HEK293 (cell line): ENCODE measurements at regions not wholly inside any gene's neighbourhood (a gene's known extent, or its start where the extent isn't known, plus 50 kb on each side); places are given as distances from the start of the nearest gene placed in this dataset.

Source experiments
- CTCF ChIA-PET: fragments of 350-600 bp; formaldehyde crosslinking; extraction: SDS; loops from one replicate; lab custom pipeline; 2021; ENCODE audit warnings: antibody characterized with exemption; lab: Yijun Ruan, JAX
- POLR2A ChIA-PET: fragments of 300-600 bp; formaldehyde crosslinking; extraction: SDS; loops from one replicate; lab custom pipeline; 2020; ENCODE audit warnings: antibody characterized with exemption, inconsistent platforms; lab: Yijun Ruan, JAX
- H3K27ac ChIP-seq: fragments of 200-500 bp; sonication (Bioruptor generic); 2 replicates; pipeline ENCODE4 v1.5.1; 2014; ENCODE audit warnings: low read depth, low read length, control low read depth, inconsistent platforms; ENCODE audit errors: extremely low read depth
- H3K36me3 ChIP-seq, 2 experiments: fragments of 200-500 bp in 1 of 2; sonication (Bioruptor generic) in 1 of 2; 1 replicate in 1 of 2; 2 replicates in 1 of 2; pipeline ENCODE4 v1.5.1; 2014 to 2017; ENCODE audit warnings: inconsistent platforms in 2 of 2, low read length in 2 of 2; ENCODE audit not compliant: control insufficient read depth in 2 of 2, insufficient read depth in 1 of 2
- H3K4me1 ChIP-seq: fragments of 200-500 bp; sonication (Bioruptor generic); 2 replicates; pipeline ENCODE4 v1.5.1; 2014; ENCODE audit warnings: mild to moderate bottlenecking, low read length, inconsistent platforms; ENCODE audit not compliant: control insufficient read depth, insufficient read depth
- H3K4me3 ChIP-seq: 2 replicates; pipeline ENCODE4 v1.5.1; 2011; ENCODE audit warnings: low read depth, mild to moderate bottlenecking, control low read depth, low read length, moderate library complexity
- H3K9me3 ChIP-seq: fragments of 200-500 bp; sonication (Bioruptor generic); 2 replicates; pipeline ENCODE4 v1.5.1; 2014; ENCODE audit warnings: low read depth, low read length, inconsistent platforms; ENCODE audit not compliant: control insufficient read depth, insufficient read depth
- BCL11A ChIP-seq: fragments of 450-650 bp; formaldehyde crosslinking; IDR thresholded peaks from 2 replicates; pipeline ENCODE4 v1.5.1; 2016; ENCODE audit warnings: low read depth, missing biosample characterization, missing genetic modification characterization
- GFI1B ChIP-seq: fragments of 450-650 bp; formaldehyde crosslinking; IDR thresholded peaks from 2 replicates; pipeline ENCODE4 v1.5.1; 2016; ENCODE audit warnings: missing biosample characterization, missing genetic modification characterization
- HOXA7 ChIP-seq: sonication (generic); formaldehyde crosslinking; IDR thresholded peaks from 2 replicates; pipeline ENCODE4 v1.8.1; 2022; ENCODE audit warnings: missing genetic modification reagents, borderline replicate concordance
- MEIS1 ChIP-seq: sonication (generic); formaldehyde crosslinking; IDR thresholded peaks from 2 replicates; pipeline ENCODE4 v1.8.1; 2022; ENCODE audit warnings: missing genetic modification reagents, mild to moderate bottlenecking, borderline replicate concordance
- MZF1 ChIP-seq: fragments of 450-650 bp; formaldehyde crosslinking; IDR thresholded peaks from 2 replicates; pipeline ENCODE4 v1.5.1; 2017; ENCODE audit warnings: missing biosample characterization, missing genetic modification characterization, borderline replicate concordance
- PRDM1 ChIP-seq: fragments of 450-650 bp; formaldehyde crosslinking; IDR thresholded peaks from 2 replicates; pipeline ENCODE4; 2016; ENCODE audit warnings: missing biosample characterization, missing genetic modification characterization
- SALL2 ChIP-seq: fragments of 450-650 bp; formaldehyde crosslinking; IDR thresholded peaks from 2 replicates; pipeline ENCODE4 v1.5.0; 2017; ENCODE audit warnings: missing biosample characterization, mild to moderate bottlenecking, missing genetic modification characterization, borderline replicate concordance
- SCRT2 ChIP-seq: fragments of 450-650 bp; formaldehyde crosslinking; IDR thresholded peaks from 2 replicates; pipeline ENCODE4 v1.5.1; 2016; ENCODE audit warnings: missing biosample characterization, missing genetic modification characterization
- ZBTB8A ChIP-seq: fragments of 450-650 bp; formaldehyde crosslinking; IDR thresholded peaks from 2 replicates; pipeline ENCODE4 v1.5.1; 2016; ENCODE audit warnings: missing biosample characterization, missing genetic modification characterization
- ZNF169 ChIP-seq: fragments of 450-650 bp; formaldehyde crosslinking; IDR thresholded peaks from 2 replicates; pipeline ENCODE4 v1.5.1; 2016; ENCODE audit warnings: missing biosample characterization, missing genetic modification characterization
- ZNF19 ChIP-seq: fragments of 450-650 bp; formaldehyde crosslinking; IDR thresholded peaks from 2 replicates; pipeline ENCODE4; 2016; ENCODE audit warnings: missing biosample characterization, missing genetic modification characterization, low read depth
- ZNF24 ChIP-seq: fragments of 450-650 bp; formaldehyde crosslinking; IDR thresholded peaks from 2 replicates; pipeline ENCODE4 v1.5.1; 2016; ENCODE audit warnings: missing biosample characterization, missing genetic modification characterization
- ZNF248 ChIP-seq: fragments of 450-650 bp; formaldehyde crosslinking; IDR thresholded peaks from 2 replicates; pipeline ENCODE4 v1.5.1; 2017; ENCODE audit warnings: missing biosample characterization, missing genetic modification characterization
- ZNF391 ChIP-seq: fragments of 450-650 bp; formaldehyde crosslinking; IDR thresholded peaks from 2 replicates; pipeline ENCODE4 v1.5.1; 2016; ENCODE audit warnings: low read depth, missing biosample characterization, missing genetic modification characterization, borderline replicate concordance
- ZNF423 ChIP-seq: fragments of 450-650 bp; formaldehyde crosslinking; IDR thresholded peaks from 2 replicates; pipeline ENCODE4 v1.5.1; 2016; ENCODE audit warnings: missing biosample characterization, missing genetic modification characterization
- ZNF426 ChIP-seq: fragments of 450-650 bp; formaldehyde crosslinking; IDR thresholded peaks from 2 replicates; pipeline ENCODE4 v1.5.1; 2017; ENCODE audit warnings: missing biosample characterization, missing genetic modification characterization, mild to moderate bottlenecking, inconsistent platforms, moderate library complexity
- ZNF560 ChIP-seq: fragments of 450-650 bp; formaldehyde crosslinking; IDR thresholded peaks from 2 replicates; pipeline ENCODE4 v1.5.1; 2017; ENCODE audit warnings: missing biosample characterization, missing genetic modification characterization, borderline replicate concordance
- ZNF654 ChIP-seq: fragments of 450-650 bp; formaldehyde crosslinking; IDR thresholded peaks from 2 replicates; pipeline ENCODE4 v1.5.1; 2016; ENCODE audit warnings: low read depth, missing biosample characterization, missing genetic modification characterization
- ZNF670 ChIP-seq: fragments of 450-650 bp; formaldehyde crosslinking; IDR thresholded peaks from 2 replicates; pipeline ENCODE4 v1.5.1; 2016; ENCODE audit warnings: missing biosample characterization, missing genetic modification characterization, low read depth
- ZSCAN4 ChIP-seq: fragments of 450-650 bp; formaldehyde crosslinking; IDR thresholded peaks from 2 replicates; pipeline ENCODE4 v1.5.1; 2017; ENCODE audit warnings: missing biosample characterization, missing genetic modification characterization
- ZXDB ChIP-seq: fragments of 450-650 bp; formaldehyde crosslinking; IDR thresholded peaks from 2 replicates; pipeline ENCODE4 v1.5.1; 2016; ENCODE audit warnings: missing biosample characterization, missing genetic modification characterization
- TF ChIP-seq, protein P1 (sequence below): fragments of 450-650 bp; formaldehyde crosslinking; IDR thresholded peaks from 2 replicates; pipeline ENCODE4 v1.5.1; 2016; ENCODE audit warnings: missing biosample characterization, missing genetic modification characterization
- TF ChIP-seq, protein P2 (sequence below): fragments of 450-650 bp; formaldehyde crosslinking; IDR thresholded peaks from 2 replicates; pipeline ENCODE4 v1.5.1; 2017; ENCODE audit warnings: missing biosample characterization, missing genetic modification characterization
- TF ChIP-seq, protein P3 (sequence below): fragments of 450-650 bp; formaldehyde crosslinking; IDR thresholded peaks from 2 replicates; pipeline ENCODE4 v1.5.1; 2016; ENCODE audit warnings: missing biosample characterization, missing genetic modification characterization

DNA sequence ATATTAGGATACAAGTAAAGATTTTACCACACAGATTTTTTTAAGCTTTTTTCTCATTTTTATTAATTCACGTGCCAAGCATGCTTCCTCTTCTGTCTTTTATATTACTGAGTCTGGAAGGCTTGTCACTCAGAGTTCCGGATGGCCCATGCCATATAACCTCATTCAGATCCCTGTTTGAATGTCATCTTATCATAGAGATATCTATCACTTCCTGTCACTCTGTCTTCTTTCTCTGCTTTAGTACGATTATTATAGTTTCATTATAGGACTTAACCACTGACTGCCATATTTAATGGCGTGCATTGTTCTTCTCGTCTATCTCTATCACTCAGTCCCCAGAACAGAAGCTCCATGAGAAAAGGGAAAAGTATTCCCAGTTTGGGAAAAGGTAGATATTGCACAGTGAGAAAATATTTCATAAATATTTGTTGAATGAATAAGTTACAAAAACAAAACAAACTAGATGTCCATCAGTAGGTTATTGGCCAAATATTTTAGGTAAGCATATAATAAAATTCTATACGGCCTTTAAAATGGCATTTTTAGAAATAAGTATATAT, 296.9 kb upstream of the GOT2 start:
- CTCF ChIA-PET = no interaction called here
- TF ChIP-seq ZNF391 (tag by site-specific recombination) (no peak), SALL2 (no peak), ZNF248 (tag by site-specific recombination) (no peak), ZNF654 (tag by site-specific recombination) (no peak), ZNF670 (tag by site-specific recombination) (no peak), ZNF423 (tag by site-specific recombination) (no peak), ZNF19 (tag by site-specific recombination) (no peak), ZNF560 (tag by site-specific recombination) (no peak), ZXDB (tag by site-specific recombination) (no peak), ZSCAN4 (tag by site-specific recombination) (no peak)
- TF ChIP-seq, protein P1, sequence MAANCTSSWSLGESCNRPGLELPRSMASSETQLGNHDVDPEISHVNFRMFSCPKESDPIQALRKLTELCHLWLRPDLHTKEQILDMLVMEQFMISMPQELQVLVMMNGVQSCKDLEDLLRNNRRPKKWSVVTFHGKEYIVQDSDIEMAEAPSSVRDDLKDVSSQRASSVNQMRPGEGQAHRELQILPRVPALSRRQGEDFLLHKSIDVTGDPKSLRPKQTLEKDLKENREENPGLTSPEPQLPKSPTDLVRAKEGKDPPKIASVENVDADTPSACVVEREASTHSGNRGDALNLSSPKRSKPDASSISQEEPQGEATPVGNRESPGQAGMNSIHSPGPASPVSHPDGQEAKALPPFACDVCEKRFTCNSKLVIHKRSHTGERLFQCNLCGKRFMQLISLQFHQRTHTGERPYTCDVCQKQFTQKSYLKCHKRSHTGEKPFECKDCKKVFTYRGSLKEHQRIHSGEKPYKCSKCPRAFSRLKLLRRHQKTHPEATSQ (tag by site-specific recombination) = no peak
- TF ChIP-seq, protein P2, sequence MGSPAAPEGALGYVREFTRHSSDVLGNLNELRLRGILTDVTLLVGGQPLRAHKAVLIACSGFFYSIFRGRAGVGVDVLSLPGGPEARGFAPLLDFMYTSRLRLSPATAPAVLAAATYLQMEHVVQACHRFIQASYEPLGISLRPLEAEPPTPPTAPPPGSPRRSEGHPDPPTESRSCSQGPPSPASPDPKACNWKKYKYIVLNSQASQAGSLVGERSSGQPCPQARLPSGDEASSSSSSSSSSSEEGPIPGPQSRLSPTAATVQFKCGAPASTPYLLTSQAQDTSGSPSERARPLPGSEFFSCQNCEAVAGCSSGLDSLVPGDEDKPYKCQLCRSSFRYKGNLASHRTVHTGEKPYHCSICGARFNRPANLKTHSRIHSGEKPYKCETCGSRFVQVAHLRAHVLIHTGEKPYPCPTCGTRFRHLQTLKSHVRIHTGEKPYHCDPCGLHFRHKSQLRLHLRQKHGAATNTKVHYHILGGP (tag by site-specific recombination) = no peak
- TF ChIP-seq, protein P3, sequence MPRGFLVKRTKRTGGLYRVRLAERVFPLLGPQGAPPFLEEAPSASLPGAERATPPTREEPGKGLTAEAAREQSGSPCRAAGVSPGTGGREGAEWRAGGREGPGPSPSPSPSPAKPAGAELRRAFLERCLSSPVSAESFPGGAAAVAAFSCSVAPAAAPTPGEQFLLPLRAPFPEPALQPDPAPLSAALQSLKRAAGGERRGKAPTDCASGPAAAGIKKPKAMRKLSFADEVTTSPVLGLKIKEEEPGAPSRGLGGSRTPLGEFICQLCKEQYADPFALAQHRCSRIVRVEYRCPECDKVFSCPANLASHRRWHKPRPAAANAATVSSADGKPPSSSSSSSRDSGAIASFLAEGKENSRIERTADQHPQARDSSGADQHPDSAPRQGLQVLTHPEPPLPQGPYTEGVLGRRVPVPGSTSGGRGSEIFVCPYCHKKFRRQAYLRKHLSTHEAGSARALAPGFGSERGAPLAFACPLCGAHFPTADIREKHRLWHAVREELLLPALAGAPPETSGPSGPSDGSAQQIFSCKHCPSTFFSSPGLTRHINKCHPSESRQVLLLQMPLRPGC = no peak
- POLR2A ChIA-PET = no interaction called here

DNA sequence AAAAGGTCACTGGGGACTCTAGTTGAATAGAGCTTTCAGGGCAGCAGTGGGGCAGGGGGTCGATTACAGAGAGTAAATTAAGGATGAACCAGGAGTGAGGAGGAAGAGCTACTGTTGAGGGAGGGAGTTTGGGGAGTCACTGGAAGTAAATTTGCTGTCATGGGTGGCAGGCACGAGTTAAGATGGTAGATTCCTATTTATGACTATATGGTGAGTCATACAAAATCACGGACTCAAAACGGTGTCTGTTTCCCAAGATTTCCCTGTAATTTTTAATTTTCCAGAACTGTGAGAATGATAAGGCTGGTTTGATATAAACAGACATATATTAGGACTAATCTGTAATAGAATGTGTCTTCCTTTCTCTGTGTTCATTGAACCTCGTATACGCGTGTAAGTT, 287.6 kb upstream of the GOT2 start:
- TF ChIP-seq HOXA7 (CRISPR knock-in tag) = no peak
- TF ChIP-seq BCL11A = no peak
- no peak for TF ChIP-seq GFI1B (tag by site-specific recombination)
- TF ChIP-seq SCRT2 (tag by site-specific recombination) = no peak
- no peak for TF ChIP-seq ZNF169
- no peak for TF ChIP-seq PRDM1
- no peak for TF ChIP-seq MZF1 (tag by site-specific recombination)
- TF ChIP-seq ZNF426 (tag by site-specific recombination) = no peak
- TF ChIP-seq ZBTB8A = no peak
- no peak for TF ChIP-seq MEIS1 (CRISPR knock-in tag)
- TF ChIP-seq ZNF24 = no peak
- Histone ChIP-seq H3K36me3 (no peaks in the 10 kb centered on the region), H3K4me1 (no peaks in the 10 kb centered on the region), H3K4me3 (no peak overlapping the region), H3K27ac (no peak overlapping the region), H3K9me3 (no peaks in the 10 kb centered on the region)
- ChIA-PET POLR2A (no interaction called here), CTCF (interaction anchor here (1.0 kb wide), 1 partner anchor 112 kb away, joined by 7 read pairs; no protein-coding TSS in a partner anchor)

More for the DNA sequence above, 296.9 kb upstream of the GOT2 start:
- no peaks in the 10 kb centered on the region for H3K36me3 ChIP-seq
- no peak overlapping the region for H3K4me3 ChIP-seq
- no peaks in the 10 kb centered on the region for H3K4me1 ChIP-seq
- H3K27ac ChIP-seq = no peak overlapping the region
- no peaks in the 10 kb centered on the region for H3K9me3 ChIP-seq
